ENCODE measurements at regions not wholly inside any gene's neighbourhood (a gene's known extent, or its start where the extent isn't known, plus 50 kb on each side); places are given as distances from the start of the nearest gene placed in this dataset.

DNA sequence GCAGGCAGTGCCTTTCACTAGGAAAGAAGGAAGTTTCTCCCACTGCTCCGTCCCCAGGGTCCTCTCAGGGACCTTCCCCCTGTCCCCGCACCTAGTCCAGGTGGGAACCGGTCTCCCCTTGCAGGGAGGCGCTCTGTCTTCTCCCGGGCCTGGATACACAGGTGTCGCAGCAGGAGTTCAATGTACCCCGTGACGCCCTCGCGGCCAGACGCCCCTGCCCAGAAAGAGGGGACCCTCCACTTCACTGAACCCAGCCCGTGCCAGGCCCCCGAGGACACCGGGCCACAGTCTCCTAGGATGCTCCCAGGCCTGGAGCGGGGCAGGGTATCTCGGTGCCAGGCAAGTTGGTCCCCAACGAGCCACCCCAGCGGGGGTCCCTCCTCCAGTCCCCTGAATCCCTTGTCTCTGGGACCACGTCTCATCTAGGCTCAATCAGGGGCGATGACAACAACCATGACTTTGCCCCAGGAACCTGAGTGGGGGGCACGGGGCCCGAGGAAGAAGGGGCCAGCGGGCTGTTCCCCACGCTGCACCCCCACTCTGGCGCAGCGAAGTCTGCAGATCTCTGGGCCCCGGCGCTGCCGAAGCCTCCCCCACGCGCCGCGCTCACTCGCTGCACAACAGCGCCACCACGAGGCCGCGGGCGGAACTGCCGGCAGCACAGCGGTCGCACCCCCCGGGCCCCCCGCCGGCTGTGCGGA lies 103.0 kb downstream of the EDN3 start:
- Mint-ChIP-seq H3K9me3 (no peaks in the 10 kb centered on the region), H3K27me3 (ENCODE audit: low read depth in 2 of 2) (peaks cover 17 to 45% of the 10 kb centered on the region in 2 donors), H3K27ac (no peak overlapping the region), H3K36me3 (no peaks in the 10 kb centered on the region), H3K4me1 (peaks cover 0 to 7% of the 10 kb centered on the region in 2 donors), H3K4me3 (no peak overlapping the region)
- intact Hi-C loops (cut with micrococcal nuclease) = loop anchor here (1.0 to 10.0 kb wide), 3 partner anchors 181 to 1169 kb away; no protein-coding TSS in a partner anchor
- TF ChIP-seq, protein P1, sequence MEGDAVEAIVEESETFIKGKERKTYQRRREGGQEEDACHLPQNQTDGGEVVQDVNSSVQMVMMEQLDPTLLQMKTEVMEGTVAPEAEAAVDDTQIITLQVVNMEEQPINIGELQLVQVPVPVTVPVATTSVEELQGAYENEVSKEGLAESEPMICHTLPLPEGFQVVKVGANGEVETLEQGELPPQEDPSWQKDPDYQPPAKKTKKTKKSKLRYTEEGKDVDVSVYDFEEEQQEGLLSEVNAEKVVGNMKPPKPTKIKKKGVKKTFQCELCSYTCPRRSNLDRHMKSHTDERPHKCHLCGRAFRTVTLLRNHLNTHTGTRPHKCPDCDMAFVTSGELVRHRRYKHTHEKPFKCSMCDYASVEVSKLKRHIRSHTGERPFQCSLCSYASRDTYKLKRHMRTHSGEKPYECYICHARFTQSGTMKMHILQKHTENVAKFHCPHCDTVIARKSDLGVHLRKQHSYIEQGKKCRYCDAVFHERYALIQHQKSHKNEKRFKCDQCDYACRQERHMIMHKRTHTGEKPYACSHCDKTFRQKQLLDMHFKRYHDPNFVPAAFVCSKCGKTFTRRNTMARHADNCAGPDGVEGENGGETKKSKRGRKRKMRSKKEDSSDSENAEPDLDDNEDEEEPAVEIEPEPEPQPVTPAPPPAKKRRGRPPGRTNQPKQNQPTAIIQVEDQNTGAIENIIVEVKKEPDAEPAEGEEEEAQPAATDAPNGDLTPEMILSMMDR (IDR thresholded peaks at IDR 0.05) = peak; percentile 98
- peaks cover 28% of the 10 kb centered on the region for H3K27me3 ChIP-seq (ENCODE audit: control insufficient read depth, insufficient read depth, low read length)
- DNase-seq (peak; percentile 75 to 78), ATAC-seq (peak; percentile 77 to 93 (median 91))
- no peaks in the 10 kb centered on the region for H3K36me3 ChIP-seq (ENCODE audit: control insufficient read depth, insufficient read depth, low read length)
- H3K27ac ChIP-seq (ENCODE audit: low read length) = no peak overlapping the region
- no peak overlapping the region for H3K4me3 ChIP-seq (ENCODE audit: low read length)
- peaks cover 11% of the 10 kb centered on the region for H3K4me1 ChIP-seq (ENCODE audit: control insufficient read depth, insufficient read depth, low read length)
- WGBS (ENCODE audit: insufficient coverage) = 8% methylated on average over 46 of the region's 46 CpGs
- no peaks in the 10 kb centered on the region for H3K9me3 ChIP-seq (ENCODE audit: control insufficient read depth, insufficient read depth, low read length)

DNA sequence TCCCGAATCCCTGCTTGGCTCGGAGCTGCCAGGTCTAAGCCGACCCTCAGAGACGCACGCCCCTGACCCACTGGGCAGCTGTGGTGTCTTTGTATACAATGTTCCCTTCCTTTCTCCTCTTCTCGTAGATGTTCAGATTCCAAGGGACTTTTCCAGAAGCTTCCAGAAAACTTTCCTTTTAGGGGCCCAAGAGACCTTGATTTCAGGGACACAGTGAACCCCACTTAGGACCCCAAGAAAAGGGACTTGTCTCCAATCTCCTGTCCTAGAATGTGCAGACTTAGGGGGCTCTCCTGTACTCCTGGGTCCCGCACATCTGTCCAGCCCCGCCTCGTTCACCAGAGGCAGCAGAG lies 103.5 kb downstream of the EDN3 start:
- Histone ChIP-seq H3K36me3 (ENCODE audit: control insufficient read depth, insufficient read depth, low read length) (no peaks in the 10 kb centered on the region), H3K4me1 (ENCODE audit: control insufficient read depth, insufficient read depth, low read length) (peaks cover 11% of the 10 kb centered on the region), H3K9me3 (ENCODE audit: control insufficient read depth, insufficient read depth, low read length) (no peaks in the 10 kb centered on the region), H3K27me3 (ENCODE audit: control insufficient read depth, insufficient read depth, low read length) (peaks cover 28% of the 10 kb centered on the region), H3K4me3 (ENCODE audit: low read length) (no peak overlapping the region), H3K27ac (ENCODE audit: low read length) (no peak overlapping the region)
- H3K27me3 Mint-ChIP-seq (ENCODE audit: low read depth in 2 of 2) = peaks cover 17 to 49% of the 10 kb centered on the region in 2 donors
- no peak for ATAC-seq
- no peaks in the 10 kb centered on the region for H3K36me3 Mint-ChIP-seq
- TF ChIP-seq, protein P1 (IDR thresholded peaks at IDR 0.05) = peak; percentile 45
- peaks cover 0 to 7% of the 10 kb centered on the region in 2 donors for H3K4me1 Mint-ChIP-seq
- H3K9me3 Mint-ChIP-seq = no peaks in the 10 kb centered on the region
- intact Hi-C loops (cut with micrococcal nuclease) = loop anchor here (1.0 to 10.0 kb wide), 4 partner anchors 181 to 1169 kb away; no protein-coding TSS in a partner anchor
- no peak for DNase-seq
- H3K27ac Mint-ChIP-seq = no peak overlapping the region
- WGBS (ENCODE audit: insufficient coverage) = 32% methylated on average over 9 of the region's 9 CpGs
- H3K4me3 Mint-ChIP-seq = no peak overlapping the region

DNA sequence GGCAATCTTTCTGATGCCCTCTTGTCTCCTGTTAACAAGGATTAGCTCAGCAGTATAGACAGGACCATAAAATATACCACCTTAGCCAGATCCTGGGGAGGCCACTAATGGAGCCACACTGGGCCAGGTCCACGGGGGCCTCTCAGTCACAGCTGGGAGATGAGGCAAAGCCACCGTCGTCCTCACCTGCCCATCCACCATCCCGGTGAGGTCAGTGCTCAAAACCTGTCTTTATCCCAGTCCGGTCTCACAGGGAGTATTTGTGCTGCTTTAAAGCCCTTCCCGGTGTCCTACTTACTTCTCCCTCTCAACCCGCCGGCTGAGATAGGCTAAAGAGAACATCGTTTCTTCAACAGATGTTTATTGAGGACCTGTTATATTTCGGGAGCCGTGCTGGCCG lies 104.3 kb downstream of the EDN3 start:
- ATAC-seq = no peak
- H3K9me3 Mint-ChIP-seq = no peaks in the 10 kb centered on the region
- 79% methylated on average over 9 of the region's 12 CpGs for WGBS (ENCODE audit: insufficient coverage)
- Histone ChIP-seq H3K4me3 (ENCODE audit: low read length) (no peak overlapping the region), H3K27ac (ENCODE audit: low read length) (no peak overlapping the region), H3K9me3 (ENCODE audit: control insufficient read depth, insufficient read depth, low read length) (no peaks in the 10 kb centered on the region), H3K27me3 (ENCODE audit: control insufficient read depth, insufficient read depth, low read length) (peaks cover 24% of the 10 kb centered on the region), H3K36me3 (ENCODE audit: control insufficient read depth, insufficient read depth, low read length) (no peaks in the 10 kb centered on the region), H3K4me1 (ENCODE audit: control insufficient read depth, insufficient read depth, low read length) (peaks cover 11% of the 10 kb centered on the region)
- peaks cover 17 to 49% of the 10 kb centered on the region in 2 donors for H3K27me3 Mint-ChIP-seq (ENCODE audit: low read depth in 2 of 2)
- H3K4me3 Mint-ChIP-seq = no peak overlapping the region
- intact Hi-C loops (cut with micrococcal nuclease) = loop anchor here (2.0 to 10.0 kb wide), 2 partner anchors 316 to 1170 kb away; no protein-coding TSS in a partner anchor
- no peaks in the 10 kb centered on the region for H3K36me3 Mint-ChIP-seq
- H3K27ac Mint-ChIP-seq = no peak overlapping the region
- H3K4me1 Mint-ChIP-seq = peaks cover 0 to 7% of the 10 kb centered on the region in 2 donors
- TF ChIP-seq, protein P1 (IDR thresholded peaks at IDR 0.05) = no peak
- no peak for DNase-seq

All from natural killer cell (primary cell).